ENCODE measurements at regions not wholly inside any gene's neighbourhood (a gene's known extent, or its start where the extent isn't known, plus 50 kb on each side); places are given as distances from the start of the nearest gene placed in this dataset.
"Not testable (repeated sequence)": the region's sequence is repeated elsewhere in the genome, so short reads cannot be mapped to it uniquely, and the experiment has no call there.

- DNase-seq (ENCODE audit: low spot score), result no peak
Measured at GRCh38 chr18:60202708-60203107, 169.9 kb downstream of the MC4R start.

- DNase-seq (ENCODE audit: low spot score), result no peak
Measured at GRCh38 chr18:60200558-60200957, 172.0 kb downstream of the MC4R start.

- DNase-seq (ENCODE audit: low spot score), result no peak
Measured at GRCh38 chr18:60199505-60199904, 173.1 kb downstream of the MC4R start.

- no peak for DNase-seq (ENCODE audit: low spot score)
Measured at GRCh38 chr18:60197671-60198462, 174.7 kb downstream of the MC4R start.

- no peak for DNase-seq (ENCODE audit: low spot score)
Measured at GRCh38 chr18:60196836-60197606, 175.6 kb downstream of the MC4R start.

GRCh38 chr18:60193780-60194179 lies 178.8 kb downstream of the MC4R start:
- DNase-seq (ENCODE audit: low spot score), result no peak

- DNase-seq (ENCODE audit: low spot score), result no peak
Measured at GRCh38 chr18:60191926-60192325, 180.6 kb downstream of the MC4R start.

GRCh38 chr18:60189856-60190255 lies 182.7 kb downstream of the MC4R start:
- no peak for DNase-seq (ENCODE audit: low spot score)

- DNase-seq (ENCODE audit: low spot score), result no peak
Measured at GRCh38 chr18:60188958-60189357, 183.6 kb downstream of the MC4R start.

GRCh38 chr18:60182223-60182622 lies 190.4 kb downstream of the MC4R start:
- DNase-seq (ENCODE audit: low spot score), result no peak

GRCh38 chr18:60180671-60181070 lies 191.9 kb downstream of the MC4R start:
- DNase-seq (ENCODE audit: low spot score), result no peak

- not testable (repeated sequence) for DNase-seq (ENCODE audit: low spot score)
Measured at GRCh38 chr18:60178224-60178623, 194.4 kb downstream of the MC4R start.

GRCh38 chr18:60176259-60176658 lies 196.3 kb downstream of the MC4R start:
- no peak for DNase-seq (ENCODE audit: low spot score)

- no peak for DNase-seq (ENCODE audit: low spot score)
Measured at GRCh38 chr18:60174832-60175231, 197.7 kb downstream of the MC4R start.

- no peak for DNase-seq (ENCODE audit: low spot score)
Measured at GRCh38 chr18:60172030-60172429, 200.5 kb downstream of the MC4R start.

GRCh38 chr18:60163622-60164021 lies 209.0 kb downstream of the MC4R start:
- no peak for DNase-seq (ENCODE audit: low spot score)

GRCh38 chr18:60162388-60162787 lies 210.2 kb downstream of the MC4R start:
- no peak for DNase-seq (ENCODE audit: low spot score)

- no peak for DNase-seq (ENCODE audit: low spot score)
Measured at GRCh38 chr18:60157810-60158209, 214.8 kb downstream of the MC4R start.

GRCh38 chr18:60153376-60153775 lies 219.2 kb downstream of the MC4R start:
- DNase-seq (ENCODE audit: low spot score), result no peak

- DNase-seq (ENCODE audit: low spot score), result no peak
Measured at GRCh38 chr18:60149316-60149715, 223.3 kb downstream of the MC4R start.

- DNase-seq (ENCODE audit: low spot score), result no peak
Measured at GRCh38 chr18:60147323-60147722, 225.3 kb downstream of the MC4R start.

GRCh38 chr18:60146220-60146960 lies 226.2 kb downstream of the MC4R start:
- DNase-seq (ENCODE audit: low spot score), result no peak

- no peak for DNase-seq (ENCODE audit: low spot score)
Measured at GRCh38 chr18:60145776-60146175, 226.8 kb downstream of the MC4R start.

Measured in RKO (cell line).